Astrocyte of the cerebellum (primary cell): ENCODE measurements at regions not wholly inside any gene's neighbourhood (a gene's known extent, or its start where the extent isn't known, plus 50 kb on each side); places are given as distances from the start of the nearest gene placed in this dataset.

Experiments used
- DNase-seq: peaks from one replicate; pipeline ENCODE4 v3.0.0-alpha.2; 2011; ENCODE audit warnings: low read depth
- H3K4me3 ChIP-seq: 2 replicates; pipeline ENCODE4 v1.5.1; 2011; ENCODE audit warnings: mild to moderate bottlenecking, low read depth, low read length, moderate library complexity
- in situ Hi-C: cut with HindIII; loops from 2 replicates; pipeline ENCODE4 v1.10.0; 2017; ENCODE audit warnings: low sequenced_read_pairs
- TF ChIP-seq, protein P1 (sequence below): IDR thresholded peaks from 2 replicates; pipeline ENCODE4 v1.5.1; 2012; ENCODE audit warnings: low read length, low read depth, moderate library complexity, mild to moderate bottlenecking; ENCODE audit errors: missing control alignments

DNA sequence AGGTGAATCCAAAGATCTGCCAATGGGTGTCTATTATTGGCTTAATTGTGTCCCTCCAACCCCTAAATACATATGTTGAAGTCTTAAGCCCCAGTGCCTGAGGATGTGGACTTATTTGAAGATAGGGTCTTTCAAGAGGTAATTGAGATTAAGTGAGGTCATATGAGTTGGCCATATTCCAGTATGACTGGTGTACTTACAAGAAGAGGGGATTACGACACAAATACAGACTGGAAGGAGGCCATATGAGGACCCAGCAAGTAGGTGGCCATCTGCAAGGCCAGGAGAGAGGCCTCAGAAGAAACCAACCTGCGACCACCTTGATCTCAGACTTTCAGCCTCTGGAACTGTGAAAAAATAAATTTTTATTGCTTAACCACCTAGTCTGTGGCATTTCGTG, 121.1 kb upstream of the FN1 start:
- DNase-seq: no peak
- in situ Hi-C loops: no loop called here
- TF ChIP-seq, protein P1, sequence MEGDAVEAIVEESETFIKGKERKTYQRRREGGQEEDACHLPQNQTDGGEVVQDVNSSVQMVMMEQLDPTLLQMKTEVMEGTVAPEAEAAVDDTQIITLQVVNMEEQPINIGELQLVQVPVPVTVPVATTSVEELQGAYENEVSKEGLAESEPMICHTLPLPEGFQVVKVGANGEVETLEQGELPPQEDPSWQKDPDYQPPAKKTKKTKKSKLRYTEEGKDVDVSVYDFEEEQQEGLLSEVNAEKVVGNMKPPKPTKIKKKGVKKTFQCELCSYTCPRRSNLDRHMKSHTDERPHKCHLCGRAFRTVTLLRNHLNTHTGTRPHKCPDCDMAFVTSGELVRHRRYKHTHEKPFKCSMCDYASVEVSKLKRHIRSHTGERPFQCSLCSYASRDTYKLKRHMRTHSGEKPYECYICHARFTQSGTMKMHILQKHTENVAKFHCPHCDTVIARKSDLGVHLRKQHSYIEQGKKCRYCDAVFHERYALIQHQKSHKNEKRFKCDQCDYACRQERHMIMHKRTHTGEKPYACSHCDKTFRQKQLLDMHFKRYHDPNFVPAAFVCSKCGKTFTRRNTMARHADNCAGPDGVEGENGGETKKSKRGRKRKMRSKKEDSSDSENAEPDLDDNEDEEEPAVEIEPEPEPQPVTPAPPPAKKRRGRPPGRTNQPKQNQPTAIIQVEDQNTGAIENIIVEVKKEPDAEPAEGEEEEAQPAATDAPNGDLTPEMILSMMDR: no peak
- no peak overlapping the region for H3K4me3 ChIP-seq

DNA sequence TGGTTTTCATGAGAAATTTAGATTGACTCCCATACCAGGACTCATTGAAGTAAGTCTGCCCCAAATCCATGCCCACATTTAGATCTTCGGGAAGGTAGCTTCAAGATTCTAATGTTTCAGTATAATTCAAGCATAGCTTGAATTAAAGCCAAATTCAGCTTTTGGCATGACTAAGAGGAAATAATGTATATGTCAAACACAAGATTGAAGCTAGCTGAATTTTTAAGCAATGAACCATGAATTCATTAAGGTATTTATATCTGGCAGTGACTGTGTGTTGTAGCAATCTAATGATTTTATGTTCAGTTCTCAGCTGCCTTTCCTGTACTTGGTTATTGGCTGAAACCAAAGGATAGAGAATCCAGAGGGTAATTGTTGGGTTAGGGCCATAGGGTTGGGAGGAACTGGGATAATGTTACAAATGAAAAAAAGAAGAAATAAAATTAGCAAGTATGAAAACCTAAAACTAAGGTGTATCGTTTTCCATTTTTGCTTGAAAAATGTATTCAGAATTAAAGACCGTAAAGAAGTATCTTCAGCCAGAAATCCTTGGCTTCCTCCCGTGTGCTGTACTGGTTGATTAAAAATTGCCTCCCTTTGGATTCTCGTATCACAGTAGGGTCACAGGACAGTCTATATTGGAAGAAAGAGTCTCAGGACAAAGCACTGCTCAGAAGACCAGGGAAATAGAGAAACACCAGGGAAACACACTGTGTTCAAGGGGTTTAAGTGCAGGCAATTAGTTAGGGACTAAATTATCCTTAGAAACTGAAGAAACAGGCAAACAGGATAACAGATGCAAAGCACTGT, 119.0 kb upstream of the FN1 start:
- no peak for DNase-seq
- TF ChIP-seq, protein P1: no peak
- H3K4me3 ChIP-seq: no peak overlapping the region
- in situ Hi-C loops: no loop called here

DNA sequence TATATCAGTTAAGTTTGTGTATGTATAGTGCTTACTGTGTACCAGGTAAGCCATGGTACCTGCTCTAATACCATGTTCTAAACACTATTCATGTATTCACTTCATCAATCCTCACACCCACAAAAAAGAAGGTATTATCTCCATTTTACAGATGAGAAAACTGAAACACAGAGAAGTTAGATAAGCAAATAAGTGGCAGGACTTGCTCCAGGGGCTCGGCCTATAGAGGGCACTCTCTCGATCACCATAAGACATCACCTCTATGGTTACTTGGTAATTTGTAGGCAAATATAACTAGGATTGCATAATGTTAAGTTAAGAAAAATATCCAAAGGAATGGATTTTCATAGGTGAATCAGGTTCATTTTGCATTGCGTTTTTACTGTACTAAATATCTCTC, 118.1 kb upstream of the FN1 start:
- DNase-seq: no peak
- H3K4me3 ChIP-seq: no peak overlapping the region
- in situ Hi-C loops: no loop called here
- TF ChIP-seq, protein P1: no peak

DNA sequence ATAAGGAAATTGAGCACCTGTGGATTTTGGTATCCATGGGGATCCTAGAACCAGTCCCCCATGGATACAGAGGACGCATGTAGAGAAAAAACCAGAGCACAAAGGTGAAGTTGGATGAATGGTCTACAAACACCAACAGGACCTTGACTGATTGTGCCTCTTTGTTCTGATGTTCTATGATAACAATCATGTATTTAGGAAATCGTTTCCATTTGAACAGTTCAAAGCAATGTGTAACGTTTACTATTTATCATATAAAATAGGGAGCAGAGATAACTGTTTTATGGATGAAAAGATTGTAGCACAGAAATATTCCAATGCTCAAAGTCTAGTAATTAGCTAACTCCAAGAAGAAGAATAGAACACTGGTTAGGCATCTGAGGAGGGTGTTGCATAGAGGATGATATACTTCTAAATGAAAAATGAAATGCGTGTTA, 116.3 kb upstream of the FN1 start:
- TF ChIP-seq, protein P1: no peak
- in situ Hi-C loops: no loop called here
- H3K4me3 ChIP-seq: no peak overlapping the region
- no peak for DNase-seq

DNA sequence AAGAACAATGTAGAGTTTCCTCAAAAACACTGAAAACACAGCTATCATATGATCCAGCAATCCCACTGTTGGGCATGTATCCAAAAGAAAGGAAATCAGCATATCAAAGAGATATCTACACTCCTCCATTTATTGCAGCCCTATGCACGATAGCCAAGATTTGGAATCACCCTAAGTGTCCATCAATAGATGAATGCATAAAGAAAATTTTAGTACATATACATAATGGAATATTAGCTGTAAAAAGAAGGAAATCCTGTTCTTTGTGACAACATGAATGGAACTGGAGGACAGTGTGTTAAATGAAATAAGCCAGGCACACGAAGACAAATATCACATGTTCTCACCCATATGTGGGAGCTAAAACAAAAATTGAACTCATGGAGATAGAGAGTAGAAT, 114.5 kb upstream of the FN1 start:
- TF ChIP-seq, protein P1: no peak
- no peak overlapping the region for H3K4me3 ChIP-seq
- in situ Hi-C loops: no loop called here
- no peak for DNase-seq

DNA sequence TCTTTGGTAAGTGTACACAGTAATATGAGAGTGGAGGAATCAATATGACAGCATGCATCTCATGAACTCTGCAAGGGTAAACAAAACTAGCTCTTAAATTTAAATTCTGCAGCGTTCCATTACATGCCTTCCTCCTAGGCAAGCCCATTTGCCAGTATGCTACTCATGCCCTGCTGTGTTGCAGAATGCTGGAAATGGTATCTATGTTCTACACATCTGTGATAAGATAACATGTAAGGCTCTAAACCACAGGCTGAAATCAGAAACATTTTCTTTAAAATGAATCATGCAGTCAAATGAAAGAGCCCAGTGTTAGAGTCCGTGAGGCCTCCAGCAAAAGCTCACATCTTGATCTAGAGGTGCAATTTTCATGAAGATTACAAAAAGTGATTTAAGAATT, 112.8 kb upstream of the FN1 start:
- no peak overlapping the region for H3K4me3 ChIP-seq
- in situ Hi-C loops: no loop called here
- TF ChIP-seq, protein P1: no peak
- DNase-seq: no peak
